ENCODE measurements at regions not wholly inside any gene's neighbourhood (a gene's known extent, or its start where the extent isn't known, plus 50 kb on each side); places are given as distances from the start of the nearest gene placed in this dataset.

DNA sequence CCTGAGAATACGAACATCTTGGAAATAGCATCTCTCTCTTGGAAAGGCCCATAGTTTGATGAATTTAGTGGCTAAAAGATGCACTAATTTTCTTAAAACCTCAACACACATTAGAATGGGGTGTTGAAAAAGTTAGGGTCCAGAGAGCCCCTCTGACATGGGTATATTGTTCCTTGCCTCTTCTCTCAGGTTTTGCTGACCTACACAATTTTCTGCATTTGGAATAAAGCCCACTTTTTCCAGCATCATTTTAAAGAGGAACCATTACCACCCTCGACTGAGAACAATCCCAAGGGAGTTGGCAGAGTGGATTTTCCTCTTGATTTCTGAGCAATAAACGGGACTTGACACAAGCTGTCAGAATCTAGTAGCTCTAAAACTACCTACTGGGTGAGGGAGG, 156.1 kb downstream of the PMP22 start:
- no peak for TF ChIP-seq POLR2AphosphoS5 (IDR thresholded peaks at IDR 0.05; ENCODE audit: insufficient read depth in 1 of 2, low read depth in 1 of 2)
- TF ChIP-seq POLR2A (IDR thresholded peaks at IDR 0.05) = no peak
- no peaks in the 10 kb centered on the region for H3K27me3 ChIP-seq
- H3K4me3 ChIP-seq = no peak overlapping the region
- H3K27ac ChIP-seq = no peak overlapping the region
- no peaks in the 10 kb centered on the region for H3K36me3 ChIP-seq
- no peaks in the 10 kb centered on the region for H3K4me1 ChIP-seq
- DNase-seq (ENCODE audit: extremely low spot score in 2 of 2) = no peak
- H3K9me3 ChIP-seq = no peaks in the 10 kb centered on the region
- intact Hi-C loops (cut with DNase I) = no loop called here

- no peak for DNase-seq (ENCODE audit: extremely low spot score in 2 of 2)
- no peaks in the 10 kb centered on the region for H3K27me3 ChIP-seq
These were observed 158.6 kb downstream of the PMP22 start for GRCh38 chr17:15106540-15106939.

GRCh38 chr17:15103785-15104184, 161.3 kb downstream of the PMP22 start:
- Histone ChIP-seq H3K4me3 (no peak overlapping the region), H3K27me3 (no peaks in the 10 kb centered on the region), H3K27ac (no peak overlapping the region), H3K9me3 (no peaks in the 10 kb centered on the region), H3K4me1 (no peaks in the 10 kb centered on the region), H3K36me3 (no peaks in the 10 kb centered on the region)
- TF ChIP-seq POLR2AphosphoS5 (IDR thresholded peaks at IDR 0.05; ENCODE audit: insufficient read depth in 1 of 2, low read depth in 1 of 2) = no peak
- no peak for TF ChIP-seq POLR2A (IDR thresholded peaks at IDR 0.05)
- TF ChIP-seq CTCF (IDR thresholded peaks at IDR 0.05) = no peak
- intact Hi-C loops (cut with DNase I) = no loop called here
- peak in 1 of 2 donors; percentile 13 for DNase-seq (ENCODE audit: extremely low spot score in 2 of 2)

More at GRCh38 chr17:15106540-15106939, 158.6 kb downstream of the PMP22 start:
- Histone ChIP-seq H3K9me3 (no peaks in the 10 kb centered on the region), H3K4me3 (no peak overlapping the region), H3K36me3 (no peaks in the 10 kb centered on the region), H3K27ac (no peak overlapping the region), H3K4me1 (no peaks in the 10 kb centered on the region)
- intact Hi-C loops (cut with DNase I) = no loop called here
- no peak for TF ChIP-seq CTCF (IDR thresholded peaks at IDR 0.05)
- no peak for TF ChIP-seq POLR2AphosphoS5 (IDR thresholded peaks at IDR 0.05; ENCODE audit: insufficient read depth in 1 of 2, low read depth in 1 of 2)
- TF ChIP-seq POLR2A (IDR thresholded peaks at IDR 0.05) = no peak

- H3K4me3 ChIP-seq = no peak overlapping the region
- H3K9me3 ChIP-seq = no peaks in the 10 kb centered on the region
- DNase-seq (ENCODE audit: extremely low spot score in 2 of 2) = peak; percentile 16 to 25
- no peak for TF ChIP-seq POLR2A (IDR thresholded peaks at IDR 0.05)
- no peak for TF ChIP-seq CTCF (IDR thresholded peaks at IDR 0.05)
- TF ChIP-seq POLR2AphosphoS5 (IDR thresholded peaks at IDR 0.05; ENCODE audit: insufficient read depth in 1 of 2, low read depth in 1 of 2) = no peak
- no peaks in the 10 kb centered on the region for H3K27me3 ChIP-seq
- H3K36me3 ChIP-seq = no peaks in the 10 kb centered on the region
- H3K4me1 ChIP-seq = no peaks in the 10 kb centered on the region
- no peak overlapping the region for H3K27ac ChIP-seq
- intact Hi-C loops (cut with DNase I) = no loop called here
These were observed 164.0 kb downstream of the PMP22 start for GRCh38 chr17:15101175-15101574.

- H3K36me3 ChIP-seq = no peaks in the 10 kb centered on the region
- no peak overlapping the region for H3K27ac ChIP-seq
- no peak overlapping the region for H3K4me3 ChIP-seq
- TF ChIP-seq CTCF (IDR thresholded peaks at IDR 0.05) (no peak), POLR2A (IDR thresholded peaks at IDR 0.05) (no peak), POLR2AphosphoS5 (IDR thresholded peaks at IDR 0.05; ENCODE audit: insufficient read depth in 1 of 2, low read depth in 1 of 2) (no peak)
- no peaks in the 10 kb centered on the region for H3K27me3 ChIP-seq
- H3K9me3 ChIP-seq = no peaks in the 10 kb centered on the region
- DNase-seq (ENCODE audit: extremely low spot score in 2 of 2) = no peak
- intact Hi-C loops (cut with DNase I) = no loop called here
- H3K4me1 ChIP-seq = no peaks in the 10 kb centered on the region
These were observed 168.6 kb downstream of the PMP22 start for GRCh38 chr17:15096511-15096910.
